ENCODE measurements at regions not wholly inside any gene's neighbourhood (a gene's known extent, or its start where the extent isn't known, plus 50 kb on each side); places are given as distances from the start of the nearest gene placed in this dataset.
"Not testable (repeated sequence)": the region's sequence is repeated elsewhere in the genome, so short reads cannot be mapped to it uniquely, and the experiment has no call there.

DNA sequence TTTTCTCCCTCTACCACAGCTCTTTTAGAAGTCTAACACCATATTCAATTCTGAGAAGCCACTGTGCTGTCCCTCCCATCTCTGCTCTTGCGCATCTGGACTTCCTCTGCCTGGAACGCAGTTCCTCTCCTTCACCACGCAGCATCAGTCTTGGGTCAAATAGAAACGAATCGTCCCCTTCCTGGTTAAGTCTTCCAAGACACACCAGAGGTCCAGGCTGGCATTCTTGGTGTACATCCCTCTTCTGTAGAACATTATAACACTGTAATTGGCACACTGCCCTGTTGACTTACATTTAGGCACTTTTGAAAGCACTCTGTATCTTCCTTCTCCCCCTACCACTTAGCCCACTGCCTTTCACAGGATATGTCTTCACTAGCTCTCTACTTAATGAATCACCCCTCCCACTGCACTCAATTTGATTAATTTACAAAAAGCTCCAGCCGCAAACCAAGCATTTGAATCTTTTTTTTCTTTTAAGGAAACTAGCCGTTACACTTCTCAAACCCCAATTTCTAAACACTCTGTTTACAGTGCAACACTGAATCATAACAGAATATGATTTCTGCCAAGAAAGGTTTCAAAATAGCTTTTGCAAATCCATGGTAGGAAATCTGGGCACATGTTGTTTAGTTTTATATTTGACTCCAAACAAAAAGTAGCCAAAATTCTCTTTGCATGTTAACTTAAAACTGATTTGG is 140.8 kb upstream of the CARMIL1 start:
- H3K4me3 ChIP-seq = peak overlapping the region; percentile 36
- peak; percentile 38 to 57 for DNase-seq (ENCODE audit: low read depth in 1 of 2, low spot score in 1 of 2)
- CTCF ChIA-PET = interaction anchor here (0.6 kb wide), 1 partner anchor 561 kb away, joined by 3 read pairs; no protein-coding TSS in a partner anchor
- 2% methylated on average over 7 of the region's 7 CpGs for WGBS (ENCODE audit: missing lambda C conversion rate)
- H3K4me1 ChIP-seq = no peaks in the 10 kb centered on the region
- TF ChIP-seq SREBF2 (IDR thresholded peaks at IDR 0.05) = no peak
- TF ChIP-seq HOXB13 (CRISPR knock-in tag; IDR thresholded peaks at IDR 0.05; ENCODE audit: low read depth) = no peak
- TF ChIP-seq, protein P1, sequence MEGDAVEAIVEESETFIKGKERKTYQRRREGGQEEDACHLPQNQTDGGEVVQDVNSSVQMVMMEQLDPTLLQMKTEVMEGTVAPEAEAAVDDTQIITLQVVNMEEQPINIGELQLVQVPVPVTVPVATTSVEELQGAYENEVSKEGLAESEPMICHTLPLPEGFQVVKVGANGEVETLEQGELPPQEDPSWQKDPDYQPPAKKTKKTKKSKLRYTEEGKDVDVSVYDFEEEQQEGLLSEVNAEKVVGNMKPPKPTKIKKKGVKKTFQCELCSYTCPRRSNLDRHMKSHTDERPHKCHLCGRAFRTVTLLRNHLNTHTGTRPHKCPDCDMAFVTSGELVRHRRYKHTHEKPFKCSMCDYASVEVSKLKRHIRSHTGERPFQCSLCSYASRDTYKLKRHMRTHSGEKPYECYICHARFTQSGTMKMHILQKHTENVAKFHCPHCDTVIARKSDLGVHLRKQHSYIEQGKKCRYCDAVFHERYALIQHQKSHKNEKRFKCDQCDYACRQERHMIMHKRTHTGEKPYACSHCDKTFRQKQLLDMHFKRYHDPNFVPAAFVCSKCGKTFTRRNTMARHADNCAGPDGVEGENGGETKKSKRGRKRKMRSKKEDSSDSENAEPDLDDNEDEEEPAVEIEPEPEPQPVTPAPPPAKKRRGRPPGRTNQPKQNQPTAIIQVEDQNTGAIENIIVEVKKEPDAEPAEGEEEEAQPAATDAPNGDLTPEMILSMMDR (IDR thresholded peaks at IDR 0.05) = 0 out of 3 replicates have a peak, but pooled peaks have one; percentile 8
- no peak for TF ChIP-seq JUN (IDR thresholded peaks at IDR 0.05)
- FAIRE-seq = no peak
- POLR2A ChIA-PET = no interaction called here
- peak; percentile 98 to 99 for ATAC-seq
- H3K4me2 ChIP-seq = peak overlapping the region; percentile 82
- H3K9me3 ChIP-seq = no peaks in the 10 kb centered on the region
- H3K27ac ChIP-seq = peak overlapping the region; percentile 57 to 76

DNA sequence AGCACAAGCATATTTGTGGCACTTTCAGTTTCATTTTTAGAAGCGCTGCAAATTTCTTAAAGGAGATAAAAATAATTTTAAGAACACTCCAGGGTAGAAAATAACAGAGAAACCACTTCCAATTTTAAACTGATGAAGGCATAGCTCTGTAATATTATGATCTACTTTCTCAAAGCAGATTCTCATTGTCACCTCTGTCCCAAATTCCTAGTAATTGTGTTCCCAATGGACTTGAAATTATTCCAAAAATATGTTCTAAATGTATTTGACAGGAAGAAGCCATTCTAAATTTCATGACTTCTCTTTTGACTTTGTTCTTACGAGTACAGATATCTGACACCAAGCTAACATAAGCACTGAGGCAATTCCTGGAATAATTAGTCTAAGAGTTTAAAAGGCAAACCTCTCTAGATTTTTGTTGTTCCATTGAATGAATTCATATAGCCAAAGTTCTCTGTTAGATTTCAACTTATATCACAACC is 140.2 kb upstream of the CARMIL1 start:
- Histone ChIP-seq H3K4me2 (peak overlapping the region; percentile 82), H3K4me3 (peak overlapping the region; percentile 36), H3K4me1 (no peaks in the 10 kb centered on the region), H3K9me3 (no peaks in the 10 kb centered on the region), H3K27ac (peak overlapping the region; percentile 57 to 76)
- FAIRE-seq (no peak), DNase-seq (ENCODE audit: low read depth in 1 of 2, low spot score in 1 of 2) (no peak), ATAC-seq (no peak)
- ChIA-PET POLR2A (no interaction called here), CTCF (no interaction called here)
- TF ChIP-seq ZC3H11A (IDR thresholded peaks at IDR 0.05) = no peak
- TF ChIP-seq MAX (IDR thresholded peaks at IDR 0.05) = no peak
- no peak for TF ChIP-seq CHD2 (IDR thresholded peaks at IDR 0.05; ENCODE audit: low read length, partially characterized antibody)
- TF ChIP-seq NFE2L2 (conservative IDR thresholded peaks at IDR 0.05; ENCODE audit: low read length) = no peak
- no peak for TF ChIP-seq RCOR1 (IDR thresholded peaks at IDR 0.05; ENCODE audit: low read depth, low read length)
- no peak for TF ChIP-seq POLR2AphosphoS2 (conservative IDR thresholded peaks at IDR 0.05; ENCODE audit: low read length)
- TF ChIP-seq EP300 (IDR thresholded peaks at IDR 0.05) = no peak
- no peak for TF ChIP-seq JUNB (IDR thresholded peaks at IDR 0.05)
- no peak for TF ChIP-seq HOXB13 (CRISPR knock-in tag; IDR thresholded peaks at IDR 0.05; ENCODE audit: low read depth)
- TF ChIP-seq RARB (CRISPR knock-in tag; IDR thresholded peaks at IDR 0.05) = no peak
- TF ChIP-seq, protein P1 (IDR thresholded peaks at IDR 0.05) = no peak
- no peak for TF ChIP-seq CEBPB (IDR thresholded peaks at IDR 0.05)
- TF ChIP-seq FOXS1 (CRISPR knock-in tag; IDR thresholded peaks at IDR 0.05) = no peak
- no peak for TF ChIP-seq ZNF302 (CRISPR knock-in tag; IDR thresholded peaks at IDR 0.05)
- TF ChIP-seq BHLHE40 (IDR thresholded peaks at IDR 0.05; ENCODE audit: low read depth, low read length) = no peak
- no peak for TF ChIP-seq KDM5A (IDR thresholded peaks at IDR 0.05)
- TF ChIP-seq HEYL (CRISPR knock-in tag; IDR thresholded peaks at IDR 0.05) = no peak
- no peak for TF ChIP-seq RAD21 (conservative IDR thresholded peaks at IDR 0.05 in 1 of 2, IDR thresholded peaks at IDR 0.05 in 1 of 2)
- TF ChIP-seq ZFP36 (IDR thresholded peaks at IDR 0.05; ENCODE audit: borderline replicate concordance, partially characterized antibody) = no peak
- TF ChIP-seq CBX2 (IDR thresholded peaks at IDR 0.05; ENCODE audit: borderline replicate concordance, low read depth) = no peak
- 28% methylated on average over 2 of the region's 2 CpGs for WGBS (ENCODE audit: missing lambda C conversion rate)

DNA sequence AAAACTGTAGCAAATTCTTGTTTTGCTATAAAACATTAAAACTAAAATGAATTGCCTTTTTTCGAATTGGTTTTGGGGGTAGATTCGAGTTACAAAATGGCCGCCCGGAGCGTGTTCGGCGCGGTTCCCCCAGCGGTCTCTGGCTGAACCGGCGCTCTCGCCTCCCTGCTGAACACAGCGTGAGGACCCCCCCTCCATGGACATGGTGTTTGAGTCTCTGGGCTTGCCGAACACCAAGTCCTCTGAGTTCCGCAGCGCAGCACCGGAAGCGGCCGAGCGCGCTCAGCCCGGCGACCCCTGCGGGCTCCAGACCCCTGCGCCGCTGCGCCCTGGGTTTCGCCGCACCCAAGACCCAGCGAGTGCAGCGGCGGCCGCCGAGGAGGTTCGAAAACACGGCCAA is 139.6 kb upstream of the CARMIL1 start:
- H3K9me3 ChIP-seq; H3K4me3 ChIP-seq; H3K4me2 ChIP-seq; H3K27ac ChIP-seq; ATAC-seq; CTCF ChIA-PET; FAIRE-seq; DNase-seq (ENCODE audit: low read depth in 1 of 2, low spot score in 1 of 2); POLR2A ChIA-PET; H3K4me1 ChIP-seq: not testable (repeated sequence)
- 95% methylated on average over 36 of the region's 36 CpGs for WGBS (ENCODE audit: missing lambda C conversion rate)
